T-helper 2 cell treated with Interferon-gamma antibody and Interleukin-4, amounts not matched to agents 100 ng/mL and 5 ng/mL, for 36 hours (primary cell): ENCODE measurements at regions not wholly inside any gene's neighbourhood (a gene's known extent, or its start where the extent isn't known, plus 50 kb on each side); places are given as distances from the start of the nearest gene placed in this dataset.

Source experiments
- intact Hi-C: fragments of 100-400 bp; cut with micrococcal nuclease; formaldehyde crosslinking; loops from one replicate; pipeline ENCODE4 v1.15.1; 2023

DNA sequence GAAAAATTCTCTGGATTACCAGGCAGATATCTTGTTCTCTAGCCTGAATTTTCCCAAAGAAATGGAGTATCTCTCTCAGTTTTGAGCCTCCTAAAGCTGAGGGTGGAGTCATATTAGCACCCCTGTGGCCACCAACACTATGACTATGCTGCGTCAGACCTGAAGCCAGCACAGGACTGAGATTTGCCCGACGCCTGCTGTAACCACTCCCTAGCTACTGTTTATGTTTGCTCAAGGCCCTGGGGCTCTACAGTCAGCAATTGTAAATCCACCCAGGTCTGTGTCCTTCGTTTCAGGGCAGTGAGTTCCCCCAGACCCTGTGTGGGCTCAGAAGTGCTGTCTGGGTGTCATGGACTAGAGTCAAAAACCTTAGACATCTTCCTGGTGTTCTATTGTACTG is 61.4 kb downstream of the ZXDA start:
- intact Hi-C loops: no loop called here

- intact Hi-C loops: loop anchor here (5.0 kb wide), 1 partner anchor 94 kb away; no protein-coding TSS in a partner anchor
These were observed 87.4 kb downstream of the ZXDA start for GRCh38 chrX:57822818-57823217.

- intact Hi-C loops: loop anchor here (5.0 kb wide), 1 partner anchor 95 kb away; no protein-coding TSS in a partner anchor
These were observed 87.9 kb downstream of the ZXDA start for GRCh38 chrX:57822398-57822797.

DNA sequence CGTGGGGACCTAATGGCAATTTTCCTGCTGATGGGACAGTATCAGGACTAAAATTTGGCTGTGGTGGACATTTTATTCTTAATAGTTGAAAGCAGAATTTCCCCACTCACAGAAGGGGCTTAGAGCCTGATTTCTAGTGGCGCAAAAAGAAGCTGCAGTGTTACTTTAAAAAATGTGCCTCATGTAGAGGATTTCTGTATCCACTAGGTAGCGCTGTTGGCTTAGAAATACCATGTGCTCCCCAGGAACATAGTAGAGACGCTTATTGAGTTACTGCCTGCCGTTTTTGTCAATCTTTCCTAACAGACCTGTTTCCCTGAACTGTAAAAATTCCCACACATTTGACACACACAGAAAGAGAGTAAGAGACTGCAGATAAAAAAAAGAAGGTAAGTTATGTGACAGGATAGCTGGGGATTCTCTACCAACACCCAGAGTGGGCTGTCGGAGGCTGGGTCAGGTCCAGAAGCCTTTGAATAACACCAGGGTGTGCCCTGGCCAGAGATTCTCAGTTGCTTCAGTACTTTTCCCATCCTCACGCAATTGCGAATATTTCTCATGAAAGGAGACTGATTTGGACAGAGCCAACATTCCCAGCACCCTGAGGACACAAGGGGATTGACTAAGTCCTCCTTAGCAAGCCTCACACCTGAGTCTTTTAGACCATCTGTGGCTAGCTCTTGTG is 88.4 kb downstream of the ZXDA start:
- intact Hi-C loops: loop anchor here (5.0 kb wide), 1 partner anchor 95 kb away; no protein-coding TSS in a partner anchor

- intact Hi-C loops: no loop called here
These were observed 93.0 kb downstream of the ZXDA start for GRCh38 chrX:57817302-57817701.

DNA sequence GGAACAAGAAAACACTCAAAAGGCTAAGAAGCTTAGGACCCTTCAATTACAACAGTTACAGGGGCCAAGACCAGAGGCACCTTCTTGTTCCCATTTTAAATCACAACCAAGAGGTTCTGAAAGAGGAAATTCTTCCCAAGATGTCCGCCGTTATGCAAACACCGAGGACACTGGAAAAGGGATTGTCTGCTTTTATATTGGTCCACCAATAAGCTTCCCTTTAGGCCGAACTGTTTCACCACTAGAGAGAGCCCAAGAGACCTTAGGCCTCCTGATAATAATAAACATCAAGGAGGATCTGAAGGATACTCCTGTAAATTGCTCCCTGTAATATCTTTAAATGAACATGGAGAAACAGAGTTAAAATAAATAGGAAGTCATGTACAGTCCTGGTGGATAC is 92.6 kb upstream of the NLRP2B start:
- intact Hi-C loops: no loop called here

- intact Hi-C loops: no loop called here
These were observed 91.6 kb upstream of the NLRP2B start for GRCh38 chrX:57771689-57772088.

- intact Hi-C loops: no loop called here
These were observed 72.8 kb upstream of the NLRP2B start for GRCh38 chrX:57752866-57753265.

- intact Hi-C loops: no loop called here
These were observed 61.0 kb upstream of the NLRP2B start for GRCh38 chrX:57741107-57741506.

GRCh38 chrX:57737881-57738280 is 57.8 kb upstream of the NLRP2B start:
- intact Hi-C loops: no loop called here
